Uterus (tissue), 3 donors: ENCODE measurements at regions not wholly inside any gene's neighbourhood (a gene's known extent, or its start where the extent isn't known, plus 50 kb on each side); places are given as distances from the start of the nearest gene placed in this dataset.
"Not testable (repeated sequence)": the region's sequence is repeated elsewhere in the genome, so short reads cannot be mapped to it uniquely, and the experiment has no call there.

Experiments
- DNase-seq, 2 donors: peaks; one replicate each; pipeline ENCODE4 v3.0.0-alpha.2; 2019 to 2020
- H3K27ac ChIP-seq, 2 donors: fragments of 200-600 bp; sonication (generic); 1 replicate in 1 of 2; 2 replicates in 1 of 2; pipeline ENCODE4 v1.5.1; 2016 to 2018
- H3K27me3 ChIP-seq, 2 donors: fragments of 200-600 bp; sonication (generic); one replicate each; pipeline ENCODE4 v1.5.1; 2018 to 2019; ENCODE audit warnings: control low read depth in 1 of 2
- H3K36me3 ChIP-seq, 2 donors: fragments of 200-600 bp; sonication (generic); one replicate each; pipeline ENCODE4 v1.5.1; 2019; ENCODE audit warnings: control low read depth in 1 of 2
- H3K4me1 ChIP-seq, 2 donors: fragments of 200-600 bp; sonication (generic); one replicate each; pipeline ENCODE4 v1.5.1; 2018 to 2019; ENCODE audit warnings: control low read depth in 1 of 2
- H3K4me3 ChIP-seq, 2 donors: fragments of 200-600 bp; sonication (generic); 1 replicate in 1 of 2; 2 replicates in 1 of 2; pipeline ENCODE4 v1.5.1; 2018 to 2019; ENCODE audit warnings: mild to moderate bottlenecking in 1 of 2
- H3K9me3 ChIP-seq, 2 donors: fragments of 200-600 bp; sonication (generic); one replicate each; pipeline ENCODE4 v1.5.1; 2019; ENCODE audit warnings: control low read depth in 1 of 2
- POLR2A ChIP-seq, 2 donors: fragments of 450-650 bp; IDR thresholded peaks; one replicate each; pipeline ENCODE4 v1.6.1; 2016; ENCODE audit warnings: antibody characterized with exemption in 2 of 2, mild to moderate bottlenecking in 1 of 2, moderate library complexity in 1 of 2
- intact Hi-C: fragments of 100-400 bp; cut with DNase I; formaldehyde crosslinking; loops from one replicate; pipeline ENCODE4 v1.15.1; 2023; ENCODE audit warnings: low total_unique reads
- TF ChIP-seq, protein P1 (sequence below), 4 experiments: fragments of 200-600 bp in 2 of 4; fragments of 450-650 bp in 2 of 4; sonication (generic) in 2 of 4; IDR thresholded peaks; one replicate each; pipeline ENCODE4 v1.5.1; 2016 to 2019; ENCODE audit warnings: antibody characterized with exemption in 4 of 4, mild to moderate bottlenecking in 2 of 4, moderate library complexity in 1 of 4
- donor health status: DM: yes; HTN: yes; CAD: no.

DNA sequence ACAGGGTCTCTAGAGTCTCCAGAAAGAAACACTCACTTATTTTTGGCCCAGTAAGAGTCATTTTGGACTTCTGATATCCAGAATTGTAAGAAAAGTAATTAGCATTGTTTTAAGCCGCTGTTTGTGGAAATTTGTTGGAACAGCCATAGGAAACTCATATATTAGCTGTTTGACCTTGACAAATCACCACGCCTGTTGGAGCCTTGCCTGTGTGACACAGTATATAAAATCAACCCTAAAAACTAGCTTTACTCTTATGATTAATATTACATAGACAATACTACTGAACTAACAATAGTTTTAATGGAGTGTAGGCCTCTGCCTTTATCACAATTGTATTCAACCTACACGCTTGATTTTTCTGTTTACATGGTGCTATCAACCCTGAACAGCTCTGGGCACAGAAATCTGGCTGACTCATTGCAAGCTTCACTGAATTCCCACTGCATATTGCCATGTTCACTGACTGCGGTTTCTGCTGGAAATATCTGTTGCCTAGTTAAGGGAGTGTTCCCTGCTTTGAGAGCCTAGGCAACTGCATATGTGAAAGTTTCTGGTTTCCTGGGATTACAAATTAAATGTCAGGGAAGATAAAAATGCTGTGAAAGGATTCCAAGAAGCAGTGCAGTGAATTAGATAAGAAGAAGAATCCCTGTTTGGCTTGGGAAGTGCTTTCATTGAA, 419.5 kb upstream of the DEPDC1 start:
- Histone ChIP-seq H3K9me3 (no peaks in the 10 kb centered on the region), H3K27ac (peak overlapping the region; percentile 56 to 62), H3K4me3 (no peak overlapping the region), H3K36me3 (no peaks in the 10 kb centered on the region), H3K27me3 (no peaks in the 10 kb centered on the region), H3K4me1 (no peaks in the 10 kb centered on the region)
- intact Hi-C loops: no loop called here
- peak; percentile 16 to 19 for DNase-seq
- TF ChIP-seq POLR2A (IDR thresholded peaks at IDR 0.05): no peak
- TF ChIP-seq, protein P1, sequence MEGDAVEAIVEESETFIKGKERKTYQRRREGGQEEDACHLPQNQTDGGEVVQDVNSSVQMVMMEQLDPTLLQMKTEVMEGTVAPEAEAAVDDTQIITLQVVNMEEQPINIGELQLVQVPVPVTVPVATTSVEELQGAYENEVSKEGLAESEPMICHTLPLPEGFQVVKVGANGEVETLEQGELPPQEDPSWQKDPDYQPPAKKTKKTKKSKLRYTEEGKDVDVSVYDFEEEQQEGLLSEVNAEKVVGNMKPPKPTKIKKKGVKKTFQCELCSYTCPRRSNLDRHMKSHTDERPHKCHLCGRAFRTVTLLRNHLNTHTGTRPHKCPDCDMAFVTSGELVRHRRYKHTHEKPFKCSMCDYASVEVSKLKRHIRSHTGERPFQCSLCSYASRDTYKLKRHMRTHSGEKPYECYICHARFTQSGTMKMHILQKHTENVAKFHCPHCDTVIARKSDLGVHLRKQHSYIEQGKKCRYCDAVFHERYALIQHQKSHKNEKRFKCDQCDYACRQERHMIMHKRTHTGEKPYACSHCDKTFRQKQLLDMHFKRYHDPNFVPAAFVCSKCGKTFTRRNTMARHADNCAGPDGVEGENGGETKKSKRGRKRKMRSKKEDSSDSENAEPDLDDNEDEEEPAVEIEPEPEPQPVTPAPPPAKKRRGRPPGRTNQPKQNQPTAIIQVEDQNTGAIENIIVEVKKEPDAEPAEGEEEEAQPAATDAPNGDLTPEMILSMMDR (IDR thresholded peaks at IDR 0.05): no peak

DNA sequence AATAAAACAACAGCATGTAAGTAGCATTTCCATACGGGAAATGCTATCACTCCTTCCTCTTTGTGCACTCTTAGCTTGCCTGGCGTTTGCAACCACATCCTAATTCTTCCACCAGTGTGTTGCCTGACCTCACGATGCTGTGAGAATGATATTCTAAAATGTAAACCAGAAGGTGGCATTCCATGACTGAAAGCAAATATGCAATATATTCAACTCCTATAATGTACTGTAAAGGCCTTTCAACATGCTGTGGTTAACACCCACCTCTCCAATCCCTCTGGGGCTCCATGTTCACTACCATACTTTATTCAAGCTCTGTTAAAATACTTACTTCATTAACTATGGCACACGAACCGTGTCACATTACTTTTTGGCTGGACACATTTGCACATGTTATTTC, 420.6 kb upstream of the DEPDC1 start:
- Histone ChIP-seq H3K36me3 (no peaks in the 10 kb centered on the region), H3K4me3 (no peak overlapping the region), H3K27me3 (no peaks in the 10 kb centered on the region), H3K9me3 (no peaks in the 10 kb centered on the region), H3K27ac (no peak overlapping the region), H3K4me1 (no peaks in the 10 kb centered on the region)
- TF ChIP-seq, protein P1 (IDR thresholded peaks at IDR 0.05): no peak
- TF ChIP-seq POLR2A (IDR thresholded peaks at IDR 0.05): no peak
- intact Hi-C loops: no loop called here
- no peak for DNase-seq

DNA sequence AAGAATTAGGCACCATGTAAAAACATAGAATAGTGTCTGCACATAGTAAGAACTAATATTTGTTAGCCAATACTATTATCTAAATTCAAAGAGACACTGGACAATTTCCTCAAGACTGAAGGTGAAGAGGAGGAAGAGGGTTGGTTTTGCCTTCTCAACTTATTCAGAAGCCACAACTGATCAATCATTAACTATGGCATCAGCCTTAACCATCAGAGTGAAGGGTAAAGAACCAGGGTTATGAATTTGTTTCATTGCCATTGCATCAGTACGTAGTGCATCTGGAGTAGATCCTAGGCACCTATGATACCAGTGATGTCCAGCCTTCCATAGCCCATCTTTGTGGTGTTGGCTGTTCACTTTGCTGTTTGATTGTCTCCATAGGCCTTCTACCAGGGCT, 421.7 kb upstream of the DEPDC1 start:
- Histone ChIP-seq H3K4me3 (no peak overlapping the region), H3K9me3 (no peaks in the 10 kb centered on the region), H3K36me3 (no peaks in the 10 kb centered on the region), H3K27ac (peak overlapping the region in 1 of 2 donors; percentile 3), H3K4me1 (no peaks in the 10 kb centered on the region), H3K27me3 (no peaks in the 10 kb centered on the region)
- TF ChIP-seq, protein P1 (IDR thresholded peaks at IDR 0.05): no peak
- no peak for TF ChIP-seq POLR2A (IDR thresholded peaks at IDR 0.05)
- intact Hi-C loops: no loop called here
- no peak for DNase-seq

DNA sequence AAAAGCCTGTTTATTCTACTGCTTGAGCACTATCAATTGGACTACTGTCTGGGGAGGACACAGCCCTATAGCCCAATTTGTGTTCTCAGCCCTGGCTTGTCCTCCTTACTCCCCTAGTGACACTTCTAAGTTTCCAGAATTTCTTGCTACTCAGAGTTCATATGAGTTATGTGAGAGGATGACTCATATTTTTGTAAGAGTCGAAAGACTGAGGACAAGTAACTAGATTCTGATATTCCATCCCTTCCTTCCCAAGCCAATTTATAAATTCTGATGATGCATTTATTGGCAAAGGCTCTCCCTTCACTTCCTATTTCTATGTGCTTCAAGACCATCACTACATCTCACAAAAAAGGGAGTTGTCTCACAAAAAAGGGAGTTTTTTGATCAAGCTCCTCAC, 422.2 kb upstream of the DEPDC1 start:
- Histone ChIP-seq H3K4me1 (no peaks in the 10 kb centered on the region), H3K27me3 (no peaks in the 10 kb centered on the region), H3K9me3 (no peaks in the 10 kb centered on the region), H3K36me3 (no peaks in the 10 kb centered on the region), H3K27ac (peak overlapping the region in 1 of 2 donors; percentile 3), H3K4me3 (no peak overlapping the region)
- DNase-seq: no peak
- intact Hi-C loops: no loop called here
- TF ChIP-seq, protein P1 (IDR thresholded peaks at IDR 0.05): no peak
- no peak for TF ChIP-seq POLR2A (IDR thresholded peaks at IDR 0.05)

DNA sequence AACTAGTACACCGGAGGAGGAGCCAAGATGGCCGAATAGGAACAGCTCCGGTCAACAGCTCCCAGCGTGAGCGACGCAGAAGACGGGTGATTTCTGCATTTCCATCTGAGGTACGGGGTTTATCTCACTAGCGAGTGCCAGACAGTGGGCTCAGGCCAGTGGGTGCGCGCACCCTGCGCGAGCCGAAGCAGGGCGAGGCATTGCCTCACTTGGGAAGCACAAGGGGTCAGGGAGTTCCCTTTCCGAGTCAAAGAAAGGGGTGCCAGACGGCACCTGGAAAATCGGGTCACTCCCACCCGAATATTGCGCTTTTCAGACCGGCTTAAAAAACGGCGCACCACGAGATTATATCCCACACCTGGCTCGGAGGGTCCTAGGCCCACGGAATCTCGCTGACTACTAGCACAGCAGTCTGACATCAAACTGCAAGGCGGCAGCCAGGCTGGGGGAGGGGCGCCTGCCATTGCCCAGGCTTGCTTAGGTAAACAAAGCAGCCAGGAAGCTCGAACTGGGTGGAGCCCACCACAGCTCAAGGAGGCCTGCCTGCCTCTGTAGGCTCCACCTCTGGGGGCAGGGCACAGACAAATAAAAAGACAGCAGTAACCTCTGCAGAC, 426.7 kb upstream of the DEPDC1 start:
- H3K36me3 ChIP-seq, H3K9me3 ChIP-seq, H3K4me1 ChIP-seq, intact Hi-C loops, DNase-seq, H3K4me3 ChIP-seq, H3K27me3 ChIP-seq, H3K27ac ChIP-seq: not testable (repeated sequence)
